ENCODE measurements at regions not wholly inside any gene's neighbourhood (a gene's known extent, or its start where the extent isn't known, plus 50 kb on each side); places are given as distances from the start of the nearest gene placed in this dataset.

DNA sequence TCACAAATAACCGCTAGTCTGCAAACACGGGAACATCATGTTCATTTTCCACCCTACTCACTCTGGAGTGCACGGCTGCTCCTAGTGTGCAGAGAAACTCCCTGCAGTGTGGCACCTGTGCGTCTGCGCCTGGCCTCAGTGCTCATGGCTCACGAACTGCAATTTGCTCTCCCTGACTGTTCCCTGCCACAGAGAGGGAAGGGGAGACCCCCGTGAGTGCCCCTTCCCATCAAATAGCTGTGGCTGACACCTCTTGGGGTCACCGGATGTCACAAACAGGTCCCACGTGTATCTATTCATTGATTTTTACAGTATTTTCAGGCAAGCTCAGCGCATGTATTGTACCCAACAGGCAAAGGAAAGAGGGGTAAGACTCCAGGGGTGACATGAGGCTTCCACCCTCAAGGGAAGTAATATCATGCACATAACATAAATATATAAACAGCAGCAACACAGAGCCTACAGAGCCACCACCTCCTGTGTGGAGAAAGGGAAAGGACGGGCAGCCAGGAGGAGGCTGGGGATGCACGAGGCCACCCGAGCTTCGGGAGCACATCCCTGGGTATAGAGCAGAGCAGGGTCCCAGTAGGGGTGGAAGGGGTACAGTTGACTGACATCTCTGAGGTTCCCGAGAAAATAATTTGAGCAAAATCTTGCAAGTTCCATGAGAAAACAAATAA lies 140.3 kb upstream of the SOX1 start:
- no peaks in the 10 kb centered on the region for H3K4me1 ChIP-seq (ENCODE audit: insufficient read depth, low read length)
- no peaks in the 10 kb centered on the region for H3K9me3 ChIP-seq (ENCODE audit: control insufficient read depth, insufficient read depth, low read length)
- H3K9ac ChIP-seq (ENCODE audit: low read depth, low read length) = no peak overlapping the region
- H3K36me3 ChIP-seq (ENCODE audit: insufficient read depth, low read length) = no peaks in the 10 kb centered on the region

DNA sequence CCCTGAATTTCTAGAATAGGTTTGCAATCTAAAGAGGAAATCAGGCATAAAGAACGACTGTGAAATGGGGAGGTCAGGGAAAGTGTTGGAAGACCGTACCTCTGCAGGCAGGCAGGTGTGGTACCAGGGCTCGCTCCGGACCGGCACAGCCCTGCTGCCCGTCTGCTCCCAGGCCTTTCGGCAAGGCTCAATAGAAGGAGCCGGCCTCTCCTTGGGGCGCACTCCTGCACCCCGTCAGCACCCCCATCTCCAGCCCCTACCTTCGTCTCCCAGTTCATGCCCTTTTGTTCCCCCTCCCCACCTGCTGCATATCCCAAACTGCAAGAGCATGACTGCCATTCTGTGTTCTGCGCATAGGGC lies 139.8 kb upstream of the SOX1 start:
- Histone ChIP-seq H3K36me3 (ENCODE audit: insufficient read depth, low read length) (no peaks in the 10 kb centered on the region), H3K4me1 (ENCODE audit: insufficient read depth, low read length) (no peaks in the 10 kb centered on the region), H3K9ac (ENCODE audit: low read depth, low read length) (no peak overlapping the region), H3K9me3 (ENCODE audit: control insufficient read depth, insufficient read depth, low read length) (no peaks in the 10 kb centered on the region)

DNA sequence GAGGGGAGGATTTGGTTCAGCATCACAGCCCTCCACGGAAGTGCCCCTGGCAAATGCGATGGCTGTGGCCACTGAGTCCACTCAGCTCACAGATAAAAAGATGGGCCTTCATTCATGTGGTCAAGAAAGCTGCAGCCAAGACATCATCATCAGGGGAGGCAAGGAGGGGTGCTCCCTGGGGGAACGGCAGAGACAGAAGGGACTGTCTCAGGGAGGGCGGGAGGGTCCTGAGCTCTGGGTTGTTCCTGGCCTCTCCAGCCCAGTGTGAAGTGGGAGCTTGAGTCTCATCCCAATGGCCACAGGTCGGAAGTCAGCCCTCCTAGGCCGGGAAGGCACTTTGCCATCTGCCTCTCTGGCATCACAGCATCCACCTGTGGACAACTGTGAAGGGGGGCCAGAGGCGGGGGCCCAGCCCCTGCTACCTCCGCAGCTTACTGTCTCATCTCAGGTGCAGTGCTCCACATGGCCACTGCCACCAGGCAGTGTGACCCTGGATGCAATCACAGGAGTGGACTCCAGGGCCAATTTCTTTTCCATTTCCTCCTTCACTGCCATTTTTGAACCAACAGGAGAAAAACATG lies 137.8 kb upstream of the SOX1 start:
- H3K9ac ChIP-seq (ENCODE audit: low read depth, low read length) = no peak overlapping the region
- H3K9me3 ChIP-seq (ENCODE audit: control insufficient read depth, insufficient read depth, low read length) = no peaks in the 10 kb centered on the region
- H3K4me1 ChIP-seq (ENCODE audit: insufficient read depth, low read length) = no peaks in the 10 kb centered on the region
- no peaks in the 10 kb centered on the region for H3K36me3 ChIP-seq (ENCODE audit: insufficient read depth, low read length)

DNA sequence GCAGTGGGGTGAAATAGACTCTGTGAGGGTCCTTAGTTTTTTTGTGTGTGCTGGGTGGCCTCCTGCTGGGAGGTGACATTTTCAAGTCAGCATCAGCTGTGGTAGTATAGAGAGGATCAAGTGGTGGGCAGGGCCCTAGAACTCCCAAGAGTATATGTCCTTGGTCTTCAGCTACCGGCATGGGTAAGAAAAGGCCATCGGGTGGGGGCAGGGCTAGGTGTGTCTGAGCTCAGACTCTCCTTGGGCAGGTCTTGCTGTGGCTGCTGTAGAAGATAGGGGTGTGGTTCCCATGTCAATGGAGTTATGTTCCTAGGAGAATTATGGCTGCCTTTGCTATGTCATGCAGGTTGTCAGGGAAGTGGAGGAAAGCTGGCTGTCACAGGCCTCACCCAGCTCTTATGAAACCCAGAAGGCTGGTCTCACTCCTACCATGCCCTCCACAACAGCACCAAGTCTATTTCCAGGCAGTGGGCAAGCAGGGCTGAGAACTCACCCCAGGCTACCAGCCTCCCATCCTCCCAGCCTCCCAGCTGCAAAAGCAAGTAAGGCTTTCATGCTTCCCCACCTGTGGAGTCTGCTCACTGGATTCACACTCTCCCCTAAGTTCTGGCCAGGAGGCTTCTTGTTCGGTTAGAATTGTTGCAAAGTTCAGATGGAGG lies 130.6 kb upstream of the SOX1 start:
- Histone ChIP-seq H3K9me3 (ENCODE audit: control insufficient read depth, insufficient read depth, low read length) (no peaks in the 10 kb centered on the region), H3K9ac (ENCODE audit: low read depth, low read length) (no peak overlapping the region), H3K4me1 (ENCODE audit: insufficient read depth, low read length) (no peaks in the 10 kb centered on the region), H3K36me3 (ENCODE audit: insufficient read depth, low read length) (no peaks in the 10 kb centered on the region)

DNA sequence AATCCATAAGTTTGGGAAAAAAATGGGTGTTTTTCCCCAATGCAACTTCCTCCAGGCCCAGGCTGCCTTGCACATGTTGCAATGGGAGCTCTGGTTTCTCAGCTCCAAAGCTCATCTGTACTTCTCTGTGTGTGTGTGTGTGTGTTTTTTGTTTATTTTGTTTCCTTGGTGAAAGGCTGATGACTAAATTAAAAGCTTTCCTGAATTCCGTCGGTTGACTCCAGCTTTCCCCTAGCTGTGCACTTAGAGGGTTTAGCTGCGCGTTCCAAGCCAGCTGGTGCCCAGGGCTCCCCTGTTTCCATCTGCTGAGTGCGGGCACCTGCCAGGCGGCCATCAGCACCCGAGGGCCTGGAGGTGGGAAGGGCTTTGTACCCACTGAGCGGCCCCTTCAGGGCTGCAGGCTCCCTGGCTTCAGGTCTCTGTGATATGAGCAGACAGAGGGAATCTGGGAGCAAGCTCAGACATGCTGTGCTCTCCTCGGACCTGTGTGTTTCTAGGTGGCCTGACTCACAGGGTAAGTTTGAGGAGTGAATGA lies 129.1 kb upstream of the SOX1 start:
- no peaks in the 10 kb centered on the region for H3K4me1 ChIP-seq (ENCODE audit: insufficient read depth, low read length)
- no peak overlapping the region for H3K9ac ChIP-seq (ENCODE audit: low read depth, low read length)
- no peaks in the 10 kb centered on the region for H3K36me3 ChIP-seq (ENCODE audit: insufficient read depth, low read length)
- no peaks in the 10 kb centered on the region for H3K9me3 ChIP-seq (ENCODE audit: control insufficient read depth, insufficient read depth, low read length)

DNA sequence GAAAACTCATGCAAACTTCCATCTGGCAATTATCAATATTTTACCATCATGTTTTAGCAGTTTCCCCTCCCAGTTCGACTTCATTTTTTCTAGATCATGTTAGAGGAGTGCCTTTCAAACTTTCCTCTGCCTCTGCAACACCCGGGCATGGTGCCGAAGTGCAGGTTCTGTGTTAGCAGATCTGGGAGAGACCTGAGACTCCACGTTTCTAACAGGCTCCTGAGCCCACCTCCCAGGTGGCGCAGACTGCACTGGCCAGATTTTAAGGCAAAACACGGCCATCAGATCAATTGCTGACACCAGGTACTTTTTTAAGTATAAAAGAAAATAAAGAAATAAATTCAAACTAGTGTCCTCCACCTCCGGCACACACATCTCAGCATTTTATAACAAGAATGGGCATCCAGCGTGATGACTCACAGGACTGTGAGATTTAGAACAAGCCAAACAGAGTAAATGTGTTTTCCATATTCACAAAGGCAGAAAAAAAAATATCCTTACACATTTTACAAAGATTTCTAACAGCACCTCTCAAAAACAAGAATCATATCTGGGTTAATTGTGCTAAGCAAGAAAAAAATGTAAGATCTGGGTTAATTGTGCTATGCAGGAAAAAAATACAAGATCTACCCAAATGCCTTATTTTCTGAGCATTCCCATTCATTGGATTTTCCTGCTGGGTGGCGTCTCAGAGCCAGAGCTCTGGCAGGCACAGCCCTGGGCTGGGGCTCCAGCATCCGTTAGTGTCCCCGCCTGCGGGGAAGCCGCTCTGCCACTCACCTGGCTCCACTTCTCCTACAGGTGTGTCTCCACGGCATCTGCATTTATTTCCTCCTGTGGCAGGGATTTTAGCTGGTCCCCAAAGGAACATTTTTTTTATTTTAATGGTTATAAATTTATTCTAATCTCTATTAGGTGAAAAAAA lies 127.9 kb upstream of the SOX1 start:
- H3K36me3 ChIP-seq (ENCODE audit: insufficient read depth, low read length) = no peaks in the 10 kb centered on the region
- no peaks in the 10 kb centered on the region for H3K9me3 ChIP-seq (ENCODE audit: control insufficient read depth, insufficient read depth, low read length)
- no peak overlapping the region for H3K9ac ChIP-seq (ENCODE audit: low read depth, low read length)
- no peaks in the 10 kb centered on the region for H3K4me1 ChIP-seq (ENCODE audit: insufficient read depth, low read length)

DNA sequence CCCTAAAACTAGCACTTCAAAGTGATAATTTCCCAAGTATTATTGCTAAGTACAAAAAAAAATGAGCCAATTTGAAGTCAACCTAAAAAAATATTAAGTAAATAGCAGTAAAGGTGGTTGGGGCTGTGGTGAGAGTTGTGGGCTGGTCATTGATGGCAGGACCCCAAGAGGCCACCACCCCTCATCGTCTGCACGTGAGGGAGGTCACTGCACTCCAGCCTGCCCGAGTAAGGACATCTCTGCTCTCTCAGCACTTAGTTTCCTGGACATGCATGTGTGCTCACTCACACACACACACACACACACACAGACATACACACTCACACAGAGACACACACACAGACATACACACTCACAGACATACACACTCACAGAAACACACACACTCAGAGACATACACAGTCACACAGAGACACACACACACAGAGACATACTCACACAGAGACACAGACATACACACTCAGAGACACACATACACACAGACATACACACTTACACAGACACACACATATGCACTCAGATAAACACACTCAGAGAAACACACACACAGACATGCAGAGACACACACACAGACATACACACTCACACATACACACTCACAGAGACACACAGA lies 127.2 kb upstream of the SOX1 start:
- Histone ChIP-seq H3K9ac (ENCODE audit: low read depth, low read length) (no peak overlapping the region), H3K36me3 (ENCODE audit: insufficient read depth, low read length) (no peaks in the 10 kb centered on the region), H3K9me3 (ENCODE audit: control insufficient read depth, insufficient read depth, low read length) (no peaks in the 10 kb centered on the region), H3K4me1 (ENCODE audit: insufficient read depth, low read length) (no peaks in the 10 kb centered on the region)

DNA sequence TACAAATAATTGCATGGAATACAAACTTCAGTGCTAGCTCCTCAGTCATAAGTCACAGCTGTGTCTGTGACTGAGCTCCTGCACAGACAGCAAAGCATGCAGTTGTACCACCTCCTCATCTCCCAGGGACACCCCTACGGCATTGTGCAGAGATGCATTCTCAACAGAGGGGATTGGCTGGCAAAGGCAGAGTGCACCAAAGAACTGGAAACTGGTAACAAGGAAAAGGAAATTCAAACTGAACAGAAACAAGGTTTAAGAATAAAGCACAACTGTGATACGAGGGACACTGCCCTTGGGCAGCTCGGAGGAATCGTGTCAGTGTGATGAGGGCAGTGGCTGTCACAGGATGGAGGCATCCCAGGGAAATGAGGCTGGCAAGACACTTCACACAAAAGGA lies 126.1 kb upstream of the SOX1 start:
- H3K9me3 ChIP-seq (ENCODE audit: control insufficient read depth, insufficient read depth, low read length) = no peaks in the 10 kb centered on the region
- H3K4me1 ChIP-seq (ENCODE audit: insufficient read depth, low read length) = no peaks in the 10 kb centered on the region
- H3K9ac ChIP-seq (ENCODE audit: low read depth, low read length) = no peak overlapping the region
- H3K36me3 ChIP-seq (ENCODE audit: insufficient read depth, low read length) = no peaks in the 10 kb centered on the region

DNA sequence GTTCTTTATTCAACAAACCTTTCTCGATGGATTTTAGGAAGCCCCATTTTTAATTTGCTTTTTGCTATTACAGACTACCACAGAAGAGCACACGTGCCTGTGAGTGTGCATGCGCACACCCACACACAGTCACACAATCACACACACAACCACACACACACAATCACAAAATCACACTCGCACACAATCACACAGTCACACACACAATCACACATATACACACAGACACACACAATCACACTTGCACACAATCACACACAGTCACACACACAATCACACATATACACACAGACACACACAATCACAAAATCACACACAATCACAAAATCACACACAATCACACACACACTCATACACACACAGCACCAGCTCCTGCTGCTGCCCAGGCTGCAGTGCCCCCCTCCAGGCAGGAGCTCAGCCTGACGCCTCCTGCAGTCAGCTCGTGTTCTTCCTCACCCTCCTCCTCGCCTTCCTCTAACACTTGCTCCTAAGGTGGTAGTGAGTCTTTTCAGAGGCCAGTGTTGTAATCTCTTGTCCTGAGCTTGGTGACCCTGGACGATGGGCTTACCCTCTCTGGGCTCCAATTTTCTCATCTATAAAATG lies 125.0 kb upstream of the SOX1 start:
- Histone ChIP-seq H3K4me1 (ENCODE audit: insufficient read depth, low read length) (no peaks in the 10 kb centered on the region), H3K9ac (ENCODE audit: low read depth, low read length) (no peak overlapping the region), H3K9me3 (ENCODE audit: control insufficient read depth, insufficient read depth, low read length) (no peaks in the 10 kb centered on the region), H3K36me3 (ENCODE audit: insufficient read depth, low read length) (no peaks in the 10 kb centered on the region)

DNA sequence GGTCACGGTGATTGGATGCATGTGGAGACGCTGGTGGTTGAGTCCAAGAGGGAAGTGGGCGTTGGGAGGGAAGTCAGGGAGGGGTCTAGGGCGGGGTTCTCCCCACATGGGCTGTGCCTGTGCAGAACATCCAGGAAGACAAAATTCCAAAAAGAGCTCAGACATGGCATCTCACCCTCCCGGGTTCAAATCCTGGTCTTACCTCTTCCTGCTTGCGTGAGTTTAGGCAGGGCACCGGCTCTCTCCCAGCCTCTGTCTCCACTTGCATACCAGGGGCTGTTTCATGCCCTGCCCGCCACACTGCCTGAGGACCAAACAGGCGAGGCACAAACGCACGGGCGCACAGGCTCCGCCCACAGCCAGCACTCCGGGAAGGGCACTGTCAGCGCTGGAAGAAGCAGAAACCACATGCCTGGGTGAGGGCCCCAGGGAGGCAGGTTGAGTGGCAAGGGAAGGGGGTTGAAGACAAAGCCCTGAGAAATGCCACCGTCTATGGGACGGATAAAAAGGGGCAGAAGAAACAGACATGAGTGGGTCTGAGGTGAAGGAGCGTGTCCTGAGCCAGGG lies 123.6 kb upstream of the SOX1 start:
- no peaks in the 10 kb centered on the region for H3K4me1 ChIP-seq (ENCODE audit: insufficient read depth, low read length)
- H3K9me3 ChIP-seq (ENCODE audit: control insufficient read depth, insufficient read depth, low read length) = no peaks in the 10 kb centered on the region
- H3K36me3 ChIP-seq (ENCODE audit: insufficient read depth, low read length) = no peaks in the 10 kb centered on the region
- H3K9ac ChIP-seq (ENCODE audit: low read depth, low read length) = no peak overlapping the region

DNA sequence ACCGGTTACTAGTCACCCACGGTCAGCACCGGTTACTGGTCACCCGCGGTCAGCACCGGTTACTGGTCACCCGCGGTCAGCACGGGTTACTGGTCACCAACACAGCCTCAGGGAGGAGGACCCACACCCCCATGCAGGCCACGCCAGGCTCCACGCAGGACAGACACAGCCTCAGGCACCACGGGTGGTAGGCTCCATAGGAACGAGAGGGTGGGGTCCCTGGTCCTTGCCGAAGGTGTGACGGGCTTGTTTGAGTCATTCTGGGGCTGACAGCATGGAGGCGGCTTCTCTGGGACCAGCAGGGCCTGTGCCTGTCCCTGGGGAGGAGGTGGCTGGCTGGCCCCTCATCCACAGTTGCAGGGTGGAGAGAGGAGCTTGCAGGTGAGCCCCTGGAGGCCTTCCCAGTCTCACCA lies 122.8 kb upstream of the SOX1 start:
- H3K36me3 ChIP-seq (ENCODE audit: insufficient read depth, low read length) = no peaks in the 10 kb centered on the region
- H3K9ac ChIP-seq (ENCODE audit: low read depth, low read length) = no peak overlapping the region
- no peaks in the 10 kb centered on the region for H3K4me1 ChIP-seq (ENCODE audit: insufficient read depth, low read length)
- H3K9me3 ChIP-seq (ENCODE audit: control insufficient read depth, insufficient read depth, low read length) = no peaks in the 10 kb centered on the region

DNA sequence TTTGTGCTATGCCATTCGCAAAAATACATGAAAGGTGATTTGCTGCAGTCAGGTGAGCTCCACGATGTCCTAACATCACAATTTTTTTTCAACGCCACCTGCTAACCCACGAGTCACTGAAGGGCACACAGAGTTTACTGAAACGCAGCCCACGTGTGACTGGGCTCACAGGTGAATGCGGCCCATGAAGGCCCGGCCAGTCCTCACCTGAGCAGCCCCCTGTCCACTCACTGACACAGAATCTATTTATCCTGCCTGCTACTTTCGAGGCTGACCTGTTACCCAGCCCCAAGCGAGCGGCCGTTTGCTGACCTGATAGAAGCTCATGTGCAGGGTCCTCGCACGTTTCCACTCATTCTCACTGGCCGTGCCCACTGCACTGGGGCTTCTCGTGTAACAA lies 121.9 kb upstream of the SOX1 start:
- no peaks in the 10 kb centered on the region for H3K9me3 ChIP-seq (ENCODE audit: control insufficient read depth, insufficient read depth, low read length)
- H3K36me3 ChIP-seq (ENCODE audit: insufficient read depth, low read length) = no peaks in the 10 kb centered on the region
- no peak overlapping the region for H3K9ac ChIP-seq (ENCODE audit: low read depth, low read length)
- no peaks in the 10 kb centered on the region for H3K4me1 ChIP-seq (ENCODE audit: insufficient read depth, low read length)

DNA sequence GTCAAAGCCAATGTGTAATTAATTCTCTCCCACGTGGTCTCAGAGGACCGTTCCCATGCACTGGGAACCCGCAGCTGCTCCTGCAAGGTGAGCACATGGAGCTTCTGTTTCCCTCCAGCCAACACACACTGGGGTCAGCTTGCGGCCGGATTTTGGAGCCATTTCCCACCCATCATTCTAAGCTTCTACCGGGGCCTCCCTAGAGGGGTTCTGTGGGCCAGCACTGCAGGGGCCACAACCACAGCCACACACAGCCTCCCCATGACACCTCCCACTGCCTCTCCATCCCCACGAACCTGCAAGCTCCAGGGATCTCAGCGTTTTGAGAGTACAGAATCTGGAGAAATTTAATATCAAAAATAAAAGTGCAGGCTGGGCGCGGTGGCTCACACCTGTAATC lies 120.7 kb upstream of the SOX1 start:
- H3K9me3 ChIP-seq (ENCODE audit: control insufficient read depth, insufficient read depth, low read length) = no peaks in the 10 kb centered on the region

More for the DNA sequence above, 120.7 kb upstream of the SOX1 start:
- H3K9ac ChIP-seq (ENCODE audit: low read depth, low read length) = no peak overlapping the region
- no peaks in the 10 kb centered on the region for H3K4me1 ChIP-seq (ENCODE audit: insufficient read depth, low read length)
- no peaks in the 10 kb centered on the region for H3K36me3 ChIP-seq (ENCODE audit: insufficient read depth, low read length)
